ENCODE measurements at regions not wholly inside any gene's neighbourhood (a gene's known extent, or its start where the extent isn't known, plus 50 kb on each side); places are given as distances from the start of the nearest gene placed in this dataset.

- DNase-seq (ENCODE audit: low spot score, unreplicated experiment): no peak
- Mint-ChIP-seq H3K4me1 (ENCODE audit: low read depth) (no peaks in the 10 kb centered on the region), H3K4me3 (ENCODE audit: low read depth) (no peak overlapping the region), H3K27me3 (peaks cover 3% of the 10 kb centered on the region), H3K27ac (no peak overlapping the region), H3K36me3 (ENCODE audit: insufficient read depth) (no peaks in the 10 kb centered on the region), H3K9me3 (ENCODE audit: low read depth) (no peaks in the 10 kb centered on the region)
- TF ChIP-seq CTCF (IDR thresholded peaks at IDR 0.05; ENCODE audit: unreplicated experiment): no peak
Measured at GRCh38 chr18:71388148-71388547, 1099.3 kb downstream of the SOCS6 start.

- Mint-ChIP-seq H3K27ac (no peak overlapping the region), H3K36me3 (ENCODE audit: insufficient read depth) (no peaks in the 10 kb centered on the region), H3K9me3 (ENCODE audit: low read depth) (no peaks in the 10 kb centered on the region), H3K4me3 (ENCODE audit: low read depth) (no peak overlapping the region), H3K27me3 (peaks cover 19% of the 10 kb centered on the region), H3K4me1 (ENCODE audit: low read depth) (peaks cover 10% of the 10 kb centered on the region)
- DNase-seq (ENCODE audit: low spot score, unreplicated experiment): no peak
- no peak for TF ChIP-seq CTCF (IDR thresholded peaks at IDR 0.05; ENCODE audit: unreplicated experiment)
Measured at GRCh38 chr18:71374294-71375000, 1085.6 kb downstream of the SOCS6 start.

- no peak for DNase-seq (ENCODE audit: low spot score, unreplicated experiment)
- Mint-ChIP-seq H3K4me3 (ENCODE audit: low read depth) (no peak overlapping the region), H3K27ac (no peak overlapping the region), H3K27me3 (peaks cover 16% of the 10 kb centered on the region), H3K4me1 (ENCODE audit: low read depth) (peaks cover 10% of the 10 kb centered on the region), H3K36me3 (ENCODE audit: insufficient read depth) (no peaks in the 10 kb centered on the region), H3K9me3 (ENCODE audit: low read depth) (peaks cover 3% of the 10 kb centered on the region)
- TF ChIP-seq CTCF (IDR thresholded peaks at IDR 0.05; ENCODE audit: unreplicated experiment): no peak
Measured at GRCh38 chr18:71371951-71372605, 1083.2 kb downstream of the SOCS6 start.

- TF ChIP-seq CTCF (IDR thresholded peaks at IDR 0.05; ENCODE audit: unreplicated experiment): no peak
- Mint-ChIP-seq H3K9me3 (ENCODE audit: low read depth) (peaks cover 10% of the 10 kb centered on the region), H3K27me3 (peaks cover 16% of the 10 kb centered on the region), H3K4me3 (ENCODE audit: low read depth) (no peak overlapping the region), H3K27ac (no peak overlapping the region), H3K36me3 (ENCODE audit: insufficient read depth) (peaks cover 3% of the 10 kb centered on the region), H3K4me1 (ENCODE audit: low read depth) (peaks cover 6% of the 10 kb centered on the region)
- DNase-seq (ENCODE audit: low spot score, unreplicated experiment): no peak
Measured at GRCh38 chr18:71370671-71371445, 1082.0 kb downstream of the SOCS6 start.

- Mint-ChIP-seq H3K4me1 (ENCODE audit: low read depth) (peaks cover 4% of the 10 kb centered on the region), H3K27ac (no peak overlapping the region)
Measured at GRCh38 chr18:71370095-71370494, 1081.2 kb downstream of the SOCS6 start.

More at GRCh38 chr18:71370095-71370494, 1081.2 kb downstream of the SOCS6 start:
- Mint-ChIP-seq H3K27me3 (peaks cover 16% of the 10 kb centered on the region), H3K9me3 (ENCODE audit: low read depth) (peaks cover 10% of the 10 kb centered on the region), H3K36me3 (ENCODE audit: insufficient read depth) (peaks cover 3% of the 10 kb centered on the region), H3K4me3 (ENCODE audit: low read depth) (no peak overlapping the region)
- no peak for DNase-seq (ENCODE audit: low spot score, unreplicated experiment)
- no peak for TF ChIP-seq CTCF (IDR thresholded peaks at IDR 0.05; ENCODE audit: unreplicated experiment)
